OCI-LY3 (cell line): ENCODE measurements at regions not wholly inside any gene's neighbourhood (a gene's known extent, or its start where the extent isn't known, plus 50 kb on each side); places are given as distances from the start of the nearest gene placed in this dataset.

Experiments used
- CTCF ChIP-seq: fragments of 200-600, 300-600 bp; sonication (generic); IDR thresholded peaks from 2 replicates; pipeline ENCODE4 v1.5.1; 2014; ENCODE audit warnings: antibody characterized with exemption, low read length, low read depth
- EZH2phosphoT487 ChIP-seq: fragments of 200-600 bp; shearing (Covaris generic); IDR thresholded peaks from 2 replicates; pipeline ENCODE4 v1.6.1; 2018; ENCODE audit warnings: antibody characterized with exemption, mixed run types, low read depth

GRCh38 chr4:26076896-26077295 lies 162.9 kb downstream of the SMIM20 start:
- TF ChIP-seq CTCF (no peak), EZH2phosphoT487 (no peak)
